GM12878 (cell line): ENCODE measurements at regions not wholly inside any gene's neighbourhood (a gene's known extent, or its start where the extent isn't known, plus 50 kb on each side); places are given as distances from the start of the nearest gene placed in this dataset.

Experiments
- ATAC-seq: fragments of 200-7000 bp; cut with Tn5 transposase; 3 replicates; pipeline ENCODE4 v1.9.1; 2020; ENCODE audit warnings: mild to moderate bottlenecking, moderate library complexity
- BruUV-seq: library from RNA; stranded (reverse); fragments of 400-500 nt; replicated peaks from 2 replicates; lab custom pipeline; 2021; lab: Mats Ljungman, UMichigan
- CTCF ChIA-PET: fragments of 300-600 bp; sonication (Branson Sonifier 250); formaldehyde crosslinking; extraction: SDS; loops from one replicate; lab custom pipeline; 2021; ENCODE audit warnings: inconsistent platforms; lab: Yijun Ruan, JAX
- POLR2A ChIA-PET: fragments of 350-600 bp; formaldehyde crosslinking; extraction: SDS; loops from one replicate; lab custom pipeline; 2021; ENCODE audit warnings: inconsistent platforms; lab: Charles Lee
- RAD21 ChIA-PET: fragments of 300-600 bp; sonication (Branson Sonifier 250); formaldehyde crosslinking; loops from one replicate; lab custom pipeline; 2023; ENCODE audit warnings: antibody characterized with exemption; ENCODE audit not compliant: unreplicated experiment; lab: Charles Lee
- SMC1A ChIA-PET: fragments of 300-600 bp; sonication (Branson Sonifier 250); formaldehyde crosslinking; loops from one replicate; lab custom pipeline; 2023; ENCODE audit not compliant: unreplicated experiment, uncharacterized antibody; lab: Charles Lee
- DNase-seq: peaks from one replicate; pipeline ENCODE4 v3.0.0-alpha.2; 2011; ENCODE audit warnings: low read depth, low spot score
- FAIRE-seq: peaks from 3 replicates; lab custom pipeline; 2011; peaks lifted over from hg19 to GRCh38; lab: Jason Lieb, UNC
- H2AFZ ChIP-seq: 2 replicates; pipeline ENCODE4 v1.6.0; 2011; ENCODE audit warnings: low read depth, low read length, control low read depth; ENCODE audit not compliant: control insufficient read depth
- H3K27ac ChIP-seq: 2 replicates; pipeline ENCODE4 v1.5.1; 2011; ENCODE audit warnings: control low read depth; ENCODE audit not compliant: control insufficient read depth, insufficient read depth
- H3K27me3 ChIP-seq, 2 experiments: replicated peaks in 1 of 2; 2 replicates each; pipeline versions ENCODE4 v1.6.0 to v1.6.1; 2011; ENCODE audit warnings: low read length in 1 of 2; ENCODE audit not compliant: control insufficient read depth in 2 of 2, insufficient read depth in 2 of 2
- H3K36me3 ChIP-seq, 2 experiments: 2 replicates each; pipeline ENCODE4 v1.5.1; 2011; ENCODE audit warnings: low read length in 1 of 2; ENCODE audit not compliant: control insufficient read depth in 2 of 2, insufficient read depth in 2 of 2
- H3K4me1 ChIP-seq: 2 replicates; pipeline ENCODE4 v1.6.1; 2011; ENCODE audit warnings: mild to moderate bottlenecking, low read length, moderate library complexity, mixed read lengths; ENCODE audit not compliant: control insufficient read depth, insufficient read depth
- H3K4me2 ChIP-seq: 2 replicates; pipeline ENCODE4 v1.6.0; 2011; ENCODE audit warnings: control low read depth; ENCODE audit not compliant: control insufficient read depth, insufficient read depth
- H3K4me3 ChIP-seq: fragments of 200-600 bp; sonication (generic); 2 replicates; pipeline ENCODE4 v1.5.1; 2016
- H3K79me2 ChIP-seq: 2 replicates; pipeline ENCODE4 v1.6.0; 2011; ENCODE audit warnings: low read length; ENCODE audit not compliant: control insufficient read depth, insufficient read depth
- H3K9ac ChIP-seq: 2 replicates; pipeline ENCODE4 v1.8.0; 2011; ENCODE audit warnings: low read length, control low read depth, mixed read lengths; ENCODE audit not compliant: control insufficient read depth, insufficient read depth
- H3K9me3 ChIP-seq: replicated peaks from 3 replicates; pipeline ENCODE4 v1.5.1; 2011; ENCODE audit warnings: mild to moderate bottlenecking, low read length; ENCODE audit not compliant: control insufficient read depth, insufficient read depth
- H4K20me1 ChIP-seq: 2 replicates; pipeline ENCODE4 v1.6.0; 2011; ENCODE audit not compliant: control insufficient read depth, insufficient read depth
- CBX5 ChIP-seq: sonication (generic); IDR thresholded peaks from 2 replicates; pipeline ENCODE4 v1.6.1; 2016; ENCODE audit warnings: low read depth, moderate library complexity, mild to moderate bottlenecking, inconsistent platforms
- CUX1 ChIP-seq: IDR thresholded peaks from 2 replicates; pipeline ENCODE4 v1.6.1; 2012; ENCODE audit warnings: improper control_type of control experiment, low read depth, low read length; ENCODE audit not compliant: insufficient replicate concordance
- DPF2 ChIP-seq: fragments of 450-650 bp; IDR thresholded peaks from 2 replicates; pipeline ENCODE4 v1.6.1; 2017; ENCODE audit warnings: mild to moderate bottlenecking
- EED ChIP-seq: sonication (generic); IDR thresholded peaks from 2 replicates; pipeline ENCODE4 v1.6.1; 2016; ENCODE audit warnings: antibody characterized with exemption, low read depth
- HDAC6 ChIP-seq: fragments of 200-600 bp; sonication (generic); IDR thresholded peaks from one replicate; pipeline ENCODE4 v1.8.0; 2017; ENCODE audit warnings: antibody characterized with exemption; ENCODE audit not compliant: unreplicated experiment
- MEF2A ChIP-seq: IDR thresholded peaks from 2 replicates; pipeline ENCODE4 v1.6.1; 2011; ENCODE audit warnings: low read depth, mild to moderate bottlenecking, low read length, moderate library complexity; ENCODE audit not compliant: insufficient read depth
- MTA2 ChIP-seq: fragments of 450-650 bp; IDR thresholded peaks from 2 replicates; pipeline ENCODE4 v1.6.1; 2016; ENCODE audit warnings: low read depth, mild to moderate bottlenecking, moderate library complexity
- SMARCA5 ChIP-seq: fragments of 450-650 bp; IDR thresholded peaks from 2 replicates; pipeline ENCODE4 v1.6.1; 2017; ENCODE audit warnings: mild to moderate bottlenecking
- TCF7 ChIP-seq: IDR thresholded peaks from 2 replicates; pipeline ENCODE4 v1.6.1; 2014; ENCODE audit warnings: antibody characterized with exemption, borderline replicate concordance
- YY1 ChIP-seq: IDR thresholded peaks from 2 replicates; pipeline ENCODE4 v1.6.1; 2011; ENCODE audit warnings: low read depth, mild to moderate bottlenecking, low read length
- ZBED1 ChIP-seq: IDR thresholded peaks from 2 replicates; pipeline ENCODE4 v1.6.1; 2016; ENCODE audit warnings: borderline replicate concordance
- WGBS: methylation state at CpG from one replicate; pipeline ENCODE4 v1.1.6; 2016; ENCODE audit warnings: low lambda C conversion rate; ENCODE audit not compliant: insufficient replicate concordance, insufficient coverage; ENCODE audit errors: missing lambda C conversion rate; 5-methylcytosine and 5-hydroxymethylcytosine counted together
- in situ Hi-C: fragments of 300-500 bp; cut with MboI; formaldehyde crosslinking; loops from 9 replicates; pipeline ENCODE4 v1.14.3; 2018; ENCODE audit warnings: mixed read lengths
- intact Hi-C: fragments of 100-400 bp; cut with micrococcal nuclease; formaldehyde crosslinking; loops from one replicate; pipeline ENCODE4 v1.14.2; 2022; ENCODE audit not compliant: unreplicated experiment
- TF ChIP-seq, protein P1 (sequence below): fragments of 450-650 bp; IDR thresholded peaks from 2 replicates; pipeline ENCODE4 v1.6.1; 2016; ENCODE audit warnings: mild to moderate bottlenecking
- TF ChIP-seq, protein P2 (sequence below): fragments of 450-650 bp; conservative IDR thresholded peaks from 2 replicates; pipeline ENCODE4 v1.6.1; 2017; ENCODE audit warnings: mild to moderate bottlenecking, moderate library complexity
- TF ChIP-seq, protein P3 (sequence below): IDR thresholded peaks from 2 replicates; pipeline ENCODE4 v1.6.1; 2012; ENCODE audit warnings: low read depth, low read length, improper control_type of control experiment

DNA sequence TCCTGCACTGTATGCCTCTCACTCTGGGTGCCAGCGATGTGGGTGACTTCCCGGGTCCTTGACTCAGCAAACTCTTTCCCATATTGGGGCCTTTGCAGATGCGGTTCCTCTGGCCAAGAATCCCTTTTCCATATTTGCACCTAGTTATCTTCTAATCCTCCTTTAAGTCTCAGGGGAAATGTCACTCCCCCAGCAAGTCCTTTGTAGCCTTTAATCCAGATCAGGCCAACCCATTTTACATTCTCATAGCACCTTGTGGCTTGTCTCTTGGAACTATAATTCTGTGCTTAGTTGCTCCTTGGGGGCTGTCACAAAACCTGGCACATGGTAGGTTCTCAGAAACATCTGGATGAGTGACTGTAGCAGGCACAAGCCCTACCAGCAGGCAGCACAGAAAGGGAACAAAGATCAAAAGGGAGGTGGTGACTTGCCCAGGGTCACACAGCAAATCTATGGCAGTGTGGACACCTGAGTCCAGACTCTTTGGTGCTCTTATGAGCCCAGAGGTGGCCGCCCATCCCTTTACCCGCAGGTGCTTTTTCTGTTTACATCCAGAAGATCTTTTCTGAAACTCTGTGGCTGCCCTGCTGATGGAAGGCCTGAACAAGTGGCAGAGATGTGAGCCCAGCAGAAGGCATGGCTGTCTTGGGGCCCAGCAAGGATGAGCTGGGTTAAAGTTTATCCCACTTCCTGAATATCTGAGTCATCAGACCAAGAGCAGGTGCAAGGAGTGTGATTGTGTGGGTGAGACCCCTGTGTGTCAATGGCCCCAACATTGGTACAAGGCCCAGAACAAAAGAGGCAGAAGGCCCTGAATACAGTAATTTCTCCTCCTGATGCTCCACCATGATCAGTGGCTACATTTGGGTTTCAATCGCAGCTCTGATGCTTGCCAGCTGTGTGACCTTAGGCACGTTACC lies 78.6 kb upstream of the GRK3 start:
- ATAC-seq (peak; percentile 85), FAIRE-seq (peak; percentile 54)
- TF ChIP-seq HDAC6 (no peak), SMARCA5 (peak; percentile 43; the same call in 1 of the 2 replicates), MEF2A (no peak), EED (peak; percentile 64), ZBED1 (no peak), CBX5 (no peak), YY1 (peak; percentile 30; the same call in 1 of the 2 replicates), TCF7 (no peak), MTA2 (peak; percentile 81), CUX1 (no peak), DPF2 (peak; percentile 90)
- TF ChIP-seq, protein P1, sequence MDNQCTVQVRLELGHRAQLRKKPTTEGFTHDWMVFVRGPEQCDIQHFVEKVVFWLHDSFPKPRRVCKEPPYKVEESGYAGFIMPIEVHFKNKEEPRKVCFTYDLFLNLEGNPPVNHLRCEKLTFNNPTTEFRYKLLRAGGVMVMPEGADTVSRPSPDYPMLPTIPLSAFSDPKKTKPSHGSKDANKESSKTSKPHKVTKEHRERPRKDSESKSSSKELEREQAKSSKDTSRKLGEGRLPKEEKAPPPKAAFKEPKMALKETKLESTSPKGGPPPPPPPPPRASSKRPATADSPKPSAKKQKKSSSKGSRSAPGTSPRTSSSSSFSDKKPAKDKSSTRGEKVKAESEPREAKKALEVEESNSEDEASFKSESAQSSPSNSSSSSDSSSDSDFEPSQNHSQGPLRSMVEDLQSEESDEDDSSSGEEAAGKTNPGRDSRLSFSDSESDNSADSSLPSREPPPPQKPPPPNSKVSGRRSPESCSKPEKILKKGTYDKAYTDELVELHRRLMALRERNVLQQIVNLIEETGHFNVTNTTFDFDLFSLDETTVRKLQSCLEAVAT, result no peak
- TF ChIP-seq, protein P2, sequence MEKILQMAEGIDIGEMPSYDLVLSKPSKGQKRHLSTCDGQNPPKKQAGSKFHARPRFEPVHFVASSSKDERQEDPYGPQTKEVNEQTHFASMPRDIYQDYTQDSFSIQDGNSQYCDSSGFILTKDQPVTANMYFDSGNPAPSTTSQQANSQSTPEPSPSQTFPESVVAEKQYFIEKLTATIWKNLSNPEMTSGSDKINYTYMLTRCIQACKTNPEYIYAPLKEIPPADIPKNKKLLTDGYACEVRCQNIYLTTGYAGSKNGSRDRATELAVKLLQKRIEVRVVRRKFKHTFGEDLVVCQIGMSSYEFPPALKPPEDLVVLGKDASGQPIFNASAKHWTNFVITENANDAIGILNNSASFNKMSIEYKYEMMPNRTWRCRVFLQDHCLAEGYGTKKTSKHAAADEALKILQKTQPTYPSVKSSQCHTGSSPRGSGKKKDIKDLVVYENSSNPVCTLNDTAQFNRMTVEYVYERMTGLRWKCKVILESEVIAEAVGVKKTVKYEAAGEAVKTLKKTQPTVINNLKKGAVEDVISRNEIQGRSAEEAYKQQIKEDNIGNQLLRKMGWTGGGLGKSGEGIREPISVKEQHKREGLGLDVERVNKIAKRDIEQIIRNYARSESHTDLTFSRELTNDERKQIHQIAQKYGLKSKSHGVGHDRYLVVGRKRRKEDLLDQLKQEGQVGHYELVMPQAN, result 0 out of 2 replicates have a peak, but pooled peaks have one; percentile 7
- TF ChIP-seq, protein P3, sequence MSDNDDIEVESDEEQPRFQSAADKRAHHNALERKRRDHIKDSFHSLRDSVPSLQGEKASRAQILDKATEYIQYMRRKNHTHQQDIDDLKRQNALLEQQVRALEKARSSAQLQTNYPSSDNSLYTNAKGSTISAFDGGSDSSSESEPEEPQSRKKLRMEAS, result no peak

More for the DNA sequence above, 78.6 kb upstream of the GRK3 start:
- DNase-seq, result peak; percentile 47
- H3K4me1 ChIP-seq, result peaks cover 10% of the 10 kb centered on the region
- no peaks in the 10 kb centered on the region for H3K36me3 ChIP-seq
- H3K4me3 ChIP-seq, result no peak overlapping the region
- H4K20me1 ChIP-seq, result no peaks in the 10 kb centered on the region
- intact Hi-C loops (no loop called here), in situ Hi-C loops (no loop called here)
- WGBS, result 90% methylated on average over 7 of the region's 7 CpGs
- no peak overlapping the region for H3K4me2 ChIP-seq
- ChIA-PET CTCF (interaction anchor here (0.8 to 1.4 kb wide), 6 partner anchors 8 to 287 kb away, joined by 3 to 6 read pairs (median 4); no protein-coding TSS in a partner anchor), RAD21 (interaction anchor here (0.8 to 4.3 kb wide), 5 partner anchors 9 to 87 kb away, joined by 3 to 21 read pairs (median 3); partner anchors contain the start of gene GRK3), POLR2A (interaction anchor here (1.0 to 1.2 kb wide), 3 partner anchors 9 to 10 kb away, joined by 3 to 8 read pairs (median 4); no protein-coding TSS in a partner anchor), SMC1A (interaction anchor here (1.0 to 2.8 kb wide), 4 partner anchors 10 to 82 kb away, joined by 3 to 20 read pairs (median 4); no protein-coding TSS in a partner anchor)
- BruUV-seq, result no TSS peak
- H3K27me3 ChIP-seq, result no peaks in the 10 kb centered on the region
- no peaks in the 10 kb centered on the region for H3K79me2 ChIP-seq
- no peak overlapping the region for H3K9ac ChIP-seq
- H3K9me3 ChIP-seq, result no peaks in the 10 kb centered on the region
- H3K27ac ChIP-seq, result no peak overlapping the region; the same call in 1 of the 2 replicates
- H2AFZ ChIP-seq, result no peak overlapping the region
